Thyroid gland (tissue), 4 donors: ENCODE measurements at regions not wholly inside any gene's neighbourhood (a gene's known extent, or its start where the extent isn't known, plus 50 kb on each side); places are given as distances from the start of the nearest gene placed in this dataset.

Source experiments
- CTCF ChIP-seq, 6 experiments: fragments of 200-600 bp in 3 of 6; fragments of 450-650 bp in 3 of 6; sonication (generic) in 3 of 6; IDR thresholded peaks; one replicate each; pipeline ENCODE4 v1.5.1; 2016 to 2019; ENCODE audit warnings: antibody characterized with exemption in 6 of 6, mild to moderate bottlenecking in 2 of 6, inconsistent platforms in 1 of 6, moderate library complexity in 1 of 6
- POLR2A ChIP-seq, 2 donors: fragments of 450-650 bp; IDR thresholded peaks; one replicate each; pipeline ENCODE4 v1.6.1; 2017; ENCODE audit warnings: antibody characterized with exemption in 2 of 2, mild to moderate bottlenecking in 2 of 2, moderate library complexity in 1 of 2

DNA sequence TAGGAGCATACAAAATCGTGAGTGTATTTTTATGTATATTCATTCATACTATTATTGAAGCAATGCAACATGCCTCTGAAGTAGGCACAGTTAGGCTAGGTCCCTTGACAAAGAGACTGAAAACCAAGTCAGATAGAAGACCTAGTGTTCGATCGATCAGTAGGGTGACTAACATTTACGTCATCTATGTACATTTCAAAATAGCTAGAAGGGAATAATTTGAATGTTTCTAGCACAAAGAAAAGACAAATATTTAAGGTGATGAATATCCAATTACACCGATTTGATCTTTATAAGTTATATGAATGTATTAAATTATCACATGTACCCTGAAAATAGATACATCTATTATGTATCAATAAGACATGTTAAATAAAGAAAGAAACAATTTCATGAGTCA lies 610.1 kb downstream of the TOX3 start:
- no peak for TF ChIP-seq CTCF (IDR thresholded peaks at IDR 0.05)
- TF ChIP-seq POLR2A (IDR thresholded peaks at IDR 0.05), result no peak
